GM12878 (cell line): ENCODE measurements at regions not wholly inside any gene's neighbourhood (a gene's known extent, or its start where the extent isn't known, plus 50 kb on each side); places are given as distances from the start of the nearest gene placed in this dataset.

ENCODE experiments used
- ATAC-seq: fragments of 200-7000 bp; cut with Tn5 transposase; 3 replicates; pipeline ENCODE4 v1.9.1; 2020; ENCODE audit warnings: mild to moderate bottlenecking, moderate library complexity
- BruUV-seq: library from RNA; stranded (reverse); fragments of 400-500 nt; replicated peaks from 2 replicates; lab custom pipeline; 2021; lab: Mats Ljungman, UMichigan
- CTCF ChIA-PET: fragments of 300-600 bp; sonication (Branson Sonifier 250); formaldehyde crosslinking; extraction: SDS; loops from one replicate; lab custom pipeline; 2021; ENCODE audit warnings: inconsistent platforms; lab: Yijun Ruan, JAX
- POLR2A ChIA-PET: fragments of 350-600 bp; formaldehyde crosslinking; extraction: SDS; loops from one replicate; lab custom pipeline; 2021; ENCODE audit warnings: inconsistent platforms; lab: Charles Lee
- RAD21 ChIA-PET: fragments of 300-600 bp; sonication (Branson Sonifier 250); formaldehyde crosslinking; loops from one replicate; lab custom pipeline; 2023; ENCODE audit warnings: antibody characterized with exemption; ENCODE audit not compliant: unreplicated experiment; lab: Charles Lee
- SMC1A ChIA-PET: fragments of 300-600 bp; sonication (Branson Sonifier 250); formaldehyde crosslinking; loops from one replicate; lab custom pipeline; 2023; ENCODE audit not compliant: unreplicated experiment, uncharacterized antibody; lab: Charles Lee
- DNase-seq: peaks from one replicate; pipeline ENCODE4 v3.0.0-alpha.2; 2011; ENCODE audit warnings: low read depth, low spot score
- FAIRE-seq: peaks from 3 replicates; lab custom pipeline; 2011; peaks lifted over from hg19 to GRCh38; lab: Jason Lieb, UNC
- H2AFZ ChIP-seq: 2 replicates; pipeline ENCODE4 v1.6.0; 2011; ENCODE audit warnings: low read depth, low read length, control low read depth; ENCODE audit not compliant: control insufficient read depth
- H3K27ac ChIP-seq: 2 replicates; pipeline ENCODE4 v1.5.1; 2011; ENCODE audit warnings: control low read depth; ENCODE audit not compliant: control insufficient read depth, insufficient read depth
- H3K27me3 ChIP-seq, 2 experiments: replicated peaks in 1 of 2; 2 replicates each; pipeline versions ENCODE4 v1.6.0 to v1.6.1; 2011; ENCODE audit warnings: low read length in 1 of 2; ENCODE audit not compliant: control insufficient read depth in 2 of 2, insufficient read depth in 2 of 2
- H3K36me3 ChIP-seq, 2 experiments: 2 replicates each; pipeline ENCODE4 v1.5.1; 2011; ENCODE audit warnings: low read length in 1 of 2; ENCODE audit not compliant: control insufficient read depth in 2 of 2, insufficient read depth in 2 of 2
- H3K4me1 ChIP-seq: 2 replicates; pipeline ENCODE4 v1.6.1; 2011; ENCODE audit warnings: mild to moderate bottlenecking, low read length, moderate library complexity, mixed read lengths; ENCODE audit not compliant: control insufficient read depth, insufficient read depth
- H3K4me2 ChIP-seq: 2 replicates; pipeline ENCODE4 v1.6.0; 2011; ENCODE audit warnings: control low read depth; ENCODE audit not compliant: control insufficient read depth, insufficient read depth
- H3K4me3 ChIP-seq: fragments of 200-600 bp; sonication (generic); 2 replicates; pipeline ENCODE4 v1.5.1; 2016
- H3K79me2 ChIP-seq: 2 replicates; pipeline ENCODE4 v1.6.0; 2011; ENCODE audit warnings: low read length; ENCODE audit not compliant: control insufficient read depth, insufficient read depth
- H3K9ac ChIP-seq: 2 replicates; pipeline ENCODE4 v1.8.0; 2011; ENCODE audit warnings: low read length, control low read depth, mixed read lengths; ENCODE audit not compliant: control insufficient read depth, insufficient read depth
- H3K9me3 ChIP-seq: replicated peaks from 3 replicates; pipeline ENCODE4 v1.5.1; 2011; ENCODE audit warnings: mild to moderate bottlenecking, low read length; ENCODE audit not compliant: control insufficient read depth, insufficient read depth
- H4K20me1 ChIP-seq: 2 replicates; pipeline ENCODE4 v1.6.0; 2011; ENCODE audit not compliant: control insufficient read depth, insufficient read depth
- ATF7 ChIP-seq: fragments of 450-650 bp; IDR thresholded peaks from 2 replicates; pipeline ENCODE4 v1.6.1; 2016; ENCODE audit warnings: low read depth, mild to moderate bottlenecking
- CREM ChIP-seq: IDR thresholded peaks from 2 replicates; pipeline ENCODE4 v1.6.1; 2014; ENCODE audit warnings: antibody characterized with exemption, low read depth
- GATAD2B ChIP-seq: fragments of 450-650 bp; conservative IDR thresholded peaks from 2 replicates; pipeline ENCODE4 v1.6.1; 2017; ENCODE audit warnings: low read depth, mild to moderate bottlenecking, moderate library complexity
- MEF2B ChIP-seq: fragments of 450-650 bp; IDR thresholded peaks from 2 replicates; pipeline ENCODE4 v1.6.1; 2018; ENCODE audit warnings: mild to moderate bottlenecking, moderate library complexity; ENCODE audit not compliant: partially characterized antibody, poor library complexity, severe bottlenecking
- NFXL1 ChIP-seq: fragments of 450-650 bp; IDR thresholded peaks from 2 replicates; pipeline ENCODE4 v1.6.1; 2017; ENCODE audit warnings: antibody characterized with exemption, mild to moderate bottlenecking, borderline replicate concordance
- PRDM15 ChIP-seq: fragments of 450-650 bp; formaldehyde crosslinking; IDR thresholded peaks from 2 replicates; pipeline ENCODE4 v1.4.0; 2020; ENCODE audit warnings: mild to moderate bottlenecking, moderate library complexity
- SIX5 ChIP-seq: IDR thresholded peaks from 2 replicates; pipeline ENCODE4 v1.6.1; 2011; ENCODE audit warnings: mild to moderate bottlenecking, low read depth, low read length, moderate library complexity; ENCODE audit not compliant: severe bottlenecking
- SRF ChIP-seq, 2 experiments: IDR thresholded peaks; 2 replicates each; pipeline ENCODE4 v1.6.1; 2011; ENCODE audit warnings: low read depth in 2 of 2, low read length in 2 of 2, mild to moderate bottlenecking in 1 of 2, moderate library complexity in 1 of 2
- ZNF384 ChIP-seq: IDR thresholded peaks from 2 replicates; pipeline ENCODE4 v1.6.1; 2012; ENCODE audit warnings: low read depth, mild to moderate bottlenecking, low read length, improper control_type of control experiment, borderline replicate concordance
- WGBS: methylation state at CpG from one replicate; pipeline ENCODE4 v1.1.6; 2016; ENCODE audit warnings: low lambda C conversion rate; ENCODE audit not compliant: insufficient replicate concordance, insufficient coverage; ENCODE audit errors: missing lambda C conversion rate; 5-methylcytosine and 5-hydroxymethylcytosine counted together
- in situ Hi-C: fragments of 300-500 bp; cut with MboI; formaldehyde crosslinking; loops from 9 replicates; pipeline ENCODE4 v1.14.3; 2018; ENCODE audit warnings: mixed read lengths
- intact Hi-C: fragments of 100-400 bp; cut with micrococcal nuclease; formaldehyde crosslinking; loops from one replicate; pipeline ENCODE4 v1.14.2; 2022; ENCODE audit not compliant: unreplicated experiment
- TF ChIP-seq, protein P1 (sequence below): fragments of 450-650 bp; IDR thresholded peaks from 2 replicates; pipeline ENCODE4 v1.6.1; 2016; ENCODE audit warnings: mild to moderate bottlenecking
- TF ChIP-seq, protein P2 (sequence below): fragments of 150-350 bp; IDR thresholded peaks from 2 replicates; pipeline ENCODE4 v1.6.1; 2016; ENCODE audit warnings: low read depth, low read length
- TF ChIP-seq, protein P3 (sequence below): fragments of 450-650 bp; IDR thresholded peaks from 2 replicates; pipeline ENCODE4 v1.6.1; 2018; ENCODE audit warnings: borderline replicate concordance, mild to moderate bottlenecking; ENCODE audit not compliant: partially characterized antibody

DNA sequence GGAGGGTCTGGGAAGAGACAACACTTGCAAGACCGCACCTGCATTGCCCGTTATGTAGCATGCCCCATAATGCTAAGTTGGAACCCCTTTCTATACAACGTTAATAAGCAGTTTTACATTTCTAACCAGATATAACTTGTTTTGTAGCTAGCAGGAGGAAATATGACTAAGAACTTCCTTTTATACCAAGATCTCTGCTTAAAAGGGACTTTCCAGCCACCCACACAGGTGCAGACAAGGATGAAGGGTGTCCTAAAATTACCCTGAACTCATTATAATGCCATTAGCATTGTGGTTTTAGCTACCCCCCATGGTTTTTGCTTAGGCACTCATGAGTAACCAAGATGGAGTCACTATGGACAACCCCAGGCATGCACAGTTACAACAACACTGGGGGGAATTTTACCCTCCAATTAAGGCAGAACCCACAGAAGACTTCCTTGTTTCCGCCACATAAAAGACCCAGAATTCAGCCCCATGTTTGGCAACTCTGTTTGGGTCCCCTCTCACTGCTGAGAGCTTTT lies 362.8 kb downstream of the CBLN2 start:
- Histone ChIP-seq H4K20me1 (no peaks in the 10 kb centered on the region), H3K4me2 (no peak overlapping the region), H2AFZ (no peak overlapping the region), H3K9ac (no peak overlapping the region), H3K27ac (no peak overlapping the region), H3K27me3 (no peaks in the 10 kb centered on the region), H3K4me1 (no peaks in the 10 kb centered on the region), H3K4me3 (no peak overlapping the region), H3K36me3 (no peaks in the 10 kb centered on the region), H3K9me3 (no peaks in the 10 kb centered on the region), H3K79me2 (no peaks in the 10 kb centered on the region)
- ChIA-PET RAD21 (no interaction called here), SMC1A (interaction anchor here (0.6 to 2.5 kb wide), 5 partner anchors 16 to 288 kb away, joined by 3 to 8 read pairs (median 4); no protein-coding TSS in a partner anchor), POLR2A (no interaction called here), CTCF (interaction anchor here (0.8 to 1.5 kb wide), 2 partner anchors 10 to 138 kb away, joined by 3 to 6 read pairs; no protein-coding TSS in a partner anchor)
- no peak for FAIRE-seq
- DNase-seq = peak; percentile 13
- in situ Hi-C loops = no loop called here
- ATAC-seq = peak; percentile 66
- intact Hi-C loops = loop anchor here (10.0 kb wide), 1 partner anchor 493 kb away; no protein-coding TSS in a partner anchor
- BruUV-seq = no TSS peak
- WGBS = 1% methylated on average over 4 of the region's 4 CpGs
- no peak for TF ChIP-seq NFXL1
- no peak for TF ChIP-seq GATAD2B
- TF ChIP-seq, protein P1, sequence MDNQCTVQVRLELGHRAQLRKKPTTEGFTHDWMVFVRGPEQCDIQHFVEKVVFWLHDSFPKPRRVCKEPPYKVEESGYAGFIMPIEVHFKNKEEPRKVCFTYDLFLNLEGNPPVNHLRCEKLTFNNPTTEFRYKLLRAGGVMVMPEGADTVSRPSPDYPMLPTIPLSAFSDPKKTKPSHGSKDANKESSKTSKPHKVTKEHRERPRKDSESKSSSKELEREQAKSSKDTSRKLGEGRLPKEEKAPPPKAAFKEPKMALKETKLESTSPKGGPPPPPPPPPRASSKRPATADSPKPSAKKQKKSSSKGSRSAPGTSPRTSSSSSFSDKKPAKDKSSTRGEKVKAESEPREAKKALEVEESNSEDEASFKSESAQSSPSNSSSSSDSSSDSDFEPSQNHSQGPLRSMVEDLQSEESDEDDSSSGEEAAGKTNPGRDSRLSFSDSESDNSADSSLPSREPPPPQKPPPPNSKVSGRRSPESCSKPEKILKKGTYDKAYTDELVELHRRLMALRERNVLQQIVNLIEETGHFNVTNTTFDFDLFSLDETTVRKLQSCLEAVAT = peak; percentile 53; the same call in 1 of the 2 replicates
- no peak for TF ChIP-seq PRDM15 (CRISPR knock-in tag)
- TF ChIP-seq, protein P2, sequence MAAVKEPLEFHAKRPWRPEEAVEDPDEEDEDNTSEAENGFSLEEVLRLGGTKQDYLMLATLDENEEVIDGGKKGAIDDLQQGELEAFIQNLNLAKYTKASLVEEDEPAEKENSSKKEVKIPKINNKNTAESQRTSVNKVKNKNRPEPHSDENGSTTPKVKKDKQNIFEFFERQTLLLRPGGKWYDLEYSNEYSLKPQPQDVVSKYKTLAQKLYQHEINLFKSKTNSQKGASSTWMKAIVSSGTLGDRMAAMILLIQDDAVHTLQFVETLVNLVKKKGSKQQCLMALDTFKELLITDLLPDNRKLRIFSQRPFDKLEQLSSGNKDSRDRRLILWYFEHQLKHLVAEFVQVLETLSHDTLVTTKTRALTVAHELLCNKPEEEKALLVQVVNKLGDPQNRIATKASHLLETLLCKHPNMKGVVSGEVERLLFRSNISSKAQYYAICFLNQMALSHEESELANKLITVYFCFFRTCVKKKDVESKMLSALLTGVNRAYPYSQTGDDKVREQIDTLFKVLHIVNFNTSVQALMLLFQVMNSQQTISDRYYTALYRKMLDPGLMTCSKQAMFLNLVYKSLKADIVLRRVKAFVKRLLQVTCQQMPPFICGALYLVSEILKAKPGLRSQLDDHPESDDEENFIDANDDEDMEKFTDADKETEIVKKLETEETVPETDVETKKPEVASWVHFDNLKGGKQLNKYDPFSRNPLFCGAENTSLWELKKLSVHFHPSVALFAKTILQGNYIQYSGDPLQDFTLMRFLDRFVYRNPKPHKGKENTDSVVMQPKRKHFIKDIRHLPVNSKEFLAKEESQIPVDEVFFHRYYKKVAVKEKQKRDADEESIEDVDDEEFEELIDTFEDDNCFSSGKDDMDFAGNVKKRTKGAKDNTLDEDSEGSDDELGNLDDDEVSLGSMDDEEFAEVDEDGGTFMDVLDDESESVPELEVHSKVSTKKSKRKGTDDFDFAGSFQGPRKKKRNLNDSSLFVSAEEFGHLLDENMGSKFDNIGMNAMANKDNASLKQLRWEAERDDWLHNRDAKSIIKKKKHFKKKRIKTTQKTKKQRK = no peak
- TF ChIP-seq, protein P3, sequence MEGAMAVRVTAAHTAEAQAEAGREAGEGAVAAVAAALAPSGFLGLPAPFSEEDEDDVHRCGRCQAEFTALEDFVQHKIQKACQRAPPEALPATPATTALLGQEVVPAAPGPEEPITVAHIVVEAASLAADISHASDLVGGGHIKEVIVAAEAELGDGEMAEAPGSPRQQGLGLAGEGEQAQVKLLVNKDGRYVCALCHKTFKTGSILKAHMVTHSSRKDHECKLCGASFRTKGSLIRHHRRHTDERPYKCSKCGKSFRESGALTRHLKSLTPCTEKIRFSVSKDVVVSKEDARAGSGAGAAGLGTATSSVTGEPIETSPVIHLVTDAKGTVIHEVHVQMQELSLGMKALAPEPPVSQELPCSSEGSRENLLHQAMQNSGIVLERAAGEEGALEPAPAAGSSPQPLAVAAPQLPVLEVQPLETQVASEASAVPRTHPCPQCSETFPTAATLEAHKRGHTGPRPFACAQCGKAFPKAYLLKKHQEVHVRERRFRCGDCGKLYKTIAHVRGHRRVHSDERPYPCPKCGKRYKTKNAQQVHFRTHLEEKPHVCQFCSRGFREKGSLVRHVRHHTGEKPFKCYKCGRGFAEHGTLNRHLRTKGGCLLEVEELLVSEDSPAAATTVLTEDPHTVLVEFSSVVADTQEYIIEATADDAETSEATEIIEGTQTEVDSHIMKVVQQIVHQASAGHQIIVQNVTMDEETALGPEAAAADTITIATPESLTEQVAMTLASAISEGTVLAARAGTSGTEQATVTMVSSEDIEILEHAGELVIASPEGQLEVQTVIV = no peak
- TF ChIP-seq CREM = no peak
- no peak for TF ChIP-seq ZNF384
- peak; percentile 66 for TF ChIP-seq MEF2B
- 0 out of 2 replicates have a peak, but pooled peaks have one; percentile 38 for TF ChIP-seq ATF7
- no peak for TF ChIP-seq SRF (IDR thresholded peaks at IDR 0.05; ENCODE audit: low read depth in 2 of 2, low read length in 2 of 2)
- no peak for TF ChIP-seq SIX5
